Gastroesophageal sphincter (tissue), 2 donors: ENCODE measurements at regions not wholly inside any gene's neighbourhood (a gene's known extent, or its start where the extent isn't known, plus 50 kb on each side); places are given as distances from the start of the nearest gene placed in this dataset.

Experiments
- EP300 ChIP-seq: sonication (generic); formaldehyde crosslinking; IDR thresholded peaks from one replicate; pipeline ENCODE4 v1.6.1; 2017; ENCODE audit warnings: antibody characterized with exemption, mild to moderate bottlenecking
- POLR2A ChIP-seq, 2 donors: fragments of 450-650 bp; IDR thresholded peaks; one replicate each; pipeline ENCODE4 v1.6.1; 2017; ENCODE audit warnings: antibody characterized with exemption in 2 of 2, mild to moderate bottlenecking in 2 of 2, moderate library complexity in 1 of 2

- TF ChIP-seq POLR2A (IDR thresholded peaks at IDR 0.05) = no peak
- TF ChIP-seq EP300 = no peak
Measured at GRCh38 chr6:43923376-43924221, 153.6 kb downstream of the VEGFA start.
